ENCODE measurements at regions not wholly inside any gene's neighbourhood (a gene's known extent, or its start where the extent isn't known, plus 50 kb on each side); places are given as distances from the start of the nearest gene placed in this dataset.

DNA sequence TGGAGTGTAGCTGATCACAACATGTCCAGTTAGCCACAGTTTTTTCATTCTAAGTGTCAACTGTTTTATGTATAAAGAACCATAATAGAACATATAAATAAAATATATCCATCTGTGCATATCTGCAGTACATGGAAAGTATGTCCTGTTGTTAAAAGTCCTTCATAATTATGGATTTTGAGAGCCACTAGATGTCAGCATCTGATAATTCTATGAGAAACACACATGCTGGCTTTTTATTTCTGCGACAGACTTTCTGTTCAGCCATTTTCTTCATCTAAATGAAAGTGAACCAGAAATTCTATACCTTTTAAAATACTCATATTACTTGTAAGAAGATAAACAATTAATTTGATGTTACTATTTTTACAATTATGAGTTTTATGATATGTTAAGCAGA is 251.5 kb downstream of the GPM6A start:
- DNase-seq: no peak

DNA sequence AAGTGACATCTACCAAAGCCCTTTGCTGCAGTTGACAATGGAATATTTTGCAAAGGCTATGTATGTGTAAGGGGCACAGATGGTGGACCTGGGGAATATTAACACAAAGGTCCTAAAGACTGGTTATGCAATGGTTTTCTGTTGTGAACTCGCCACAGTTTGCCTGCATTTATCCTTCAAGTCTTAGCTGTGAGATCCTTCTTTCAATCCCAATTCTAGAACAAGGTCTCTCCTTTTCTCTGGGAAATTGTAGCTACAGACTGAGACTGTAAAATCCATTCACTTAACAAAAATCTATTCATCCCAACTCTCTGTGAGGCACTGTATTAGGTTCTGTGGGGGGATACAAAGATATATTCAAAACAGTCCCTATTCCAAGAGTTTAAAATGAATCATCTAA is 250.4 kb downstream of the GPM6A start:
- DNase-seq: no peak

- DNase-seq: no peak
Measured at GRCh38 chr4:175562111-175562510, 250.0 kb downstream of the GPM6A start.

- no peak for DNase-seq
Measured at GRCh38 chr4:175562542-175562941, 249.5 kb downstream of the GPM6A start.

Measured in right forelimb (tissue), 1 donor.